ENCODE measurements at regions not wholly inside any gene's neighbourhood (a gene's known extent, or its start where the extent isn't known, plus 50 kb on each side); places are given as distances from the start of the nearest gene placed in this dataset.

GRCh38 chr18:40583671-40584070 is 1371.4 kb upstream of the PIK3C3 start:
- H3K36me3 ChIP-seq (ENCODE audit: control insufficient read depth in 2 of 2, extremely low read depth in 1 of 2, insufficient read depth in 2 of 2, low read length in 2 of 2) = no peaks in the 10 kb centered on the region
- H4K20me1 ChIP-seq (replicated peaks; ENCODE audit: control insufficient read depth, extremely low read depth, insufficient read depth, low read length) = no peaks in the 10 kb centered on the region
- H2AFZ ChIP-seq (ENCODE audit: low read depth, low read length) = no peak overlapping the region
- TF ChIP-seq CTCF (IDR thresholded peaks at IDR 0.05; ENCODE audit: extremely low read depth in 1 of 2, insufficient read depth in 1 of 2, low read depth in 1 of 2, low read length in 2 of 2) = no peak
- no peaks in the 10 kb centered on the region for H3K9me1 ChIP-seq (replicated peaks; ENCODE audit: control insufficient read depth, extremely low read depth, insufficient read depth, low read length)
- intact Hi-C loops (cut with micrococcal nuclease) (no loop called here), dilution Hi-C loops (cut with MboI; ENCODE audit: extremely low pct_ligation_motif_present, low sequenced_read_pairs) (no loop called here)
- no peak overlapping the region for H3K4me3 ChIP-seq (replicated peaks in 1 of 3; ENCODE audit: insufficient read depth in 1 of 3, low read depth in 1 of 3, low read length in 3 of 3)
- no peaks in the 10 kb centered on the region for H3K4me1 ChIP-seq (ENCODE audit: control insufficient read depth, extremely low read depth, insufficient read depth, low read length)
- H3K79me2 ChIP-seq (ENCODE audit: control insufficient read depth, insufficient read depth, low read length) = no peaks in the 10 kb centered on the region
- no peak for FAIRE-seq
- H3K27me3 ChIP-seq (ENCODE audit: control insufficient read depth in 2 of 2, insufficient read depth in 2 of 2, low read length in 2 of 2) = no peaks in the 10 kb centered on the region
- no TSS peak for BruUV-seq (replicated peaks)
- no peak overlapping the region for H3K27ac ChIP-seq (ENCODE audit: insufficient read depth, low read depth, low read length)
- no peak for DNase-seq (ENCODE audit: low read depth, low spot score)
- ChIA-PET POLR2A (no interaction called here), CTCF (no interaction called here)
- H3K9ac ChIP-seq (replicated peaks; ENCODE audit: extremely low read depth, insufficient read depth, low read length) = no peak overlapping the region
- no peak overlapping the region for H3K4me2 ChIP-seq (ENCODE audit: insufficient read depth, low read length)
- no peaks in the 10 kb centered on the region for H3K9me3 ChIP-seq (replicated peaks; ENCODE audit: control insufficient read depth, insufficient read depth, low read length)

GRCh38 chr18:40582105-40582504 is 1372.9 kb upstream of the PIK3C3 start:
- Histone ChIP-seq H3K79me2 (ENCODE audit: control insufficient read depth, insufficient read depth, low read length) (no peaks in the 10 kb centered on the region), H3K27ac (ENCODE audit: insufficient read depth, low read depth, low read length) (no peak overlapping the region), H3K4me1 (ENCODE audit: control insufficient read depth, extremely low read depth, insufficient read depth, low read length) (no peaks in the 10 kb centered on the region), H3K9me1 (replicated peaks; ENCODE audit: control insufficient read depth, extremely low read depth, insufficient read depth, low read length) (no peaks in the 10 kb centered on the region), H3K9ac (replicated peaks; ENCODE audit: extremely low read depth, insufficient read depth, low read length) (no peak overlapping the region), H2AFZ (ENCODE audit: low read depth, low read length) (no peak overlapping the region), H4K20me1 (replicated peaks; ENCODE audit: control insufficient read depth, extremely low read depth, insufficient read depth, low read length) (no peaks in the 10 kb centered on the region), H3K27me3 (ENCODE audit: control insufficient read depth in 2 of 2, insufficient read depth in 2 of 2, low read length in 2 of 2) (no peaks in the 10 kb centered on the region), H3K4me2 (ENCODE audit: insufficient read depth, low read length) (no peak overlapping the region), H3K36me3 (ENCODE audit: control insufficient read depth in 2 of 2, extremely low read depth in 1 of 2, insufficient read depth in 2 of 2, low read length in 2 of 2) (no peaks in the 10 kb centered on the region), H3K9me3 (replicated peaks; ENCODE audit: control insufficient read depth, insufficient read depth, low read length) (no peaks in the 10 kb centered on the region), H3K4me3 (replicated peaks in 1 of 3; ENCODE audit: insufficient read depth in 1 of 3, low read depth in 1 of 3, low read length in 3 of 3) (no peak overlapping the region)
- BruUV-seq (replicated peaks) = no TSS peak
- TF ChIP-seq GATA2 (IDR thresholded peaks at IDR 0.05; ENCODE audit: insufficient read depth, insufficient read length, low read depth, low read length) (no peak), POLR2AphosphoS5 (IDR thresholded peaks at IDR 0.05; ENCODE audit: insufficient read depth, low read depth, low read length) (no peak), POLR2A (IDR thresholded peaks at IDR 0.05; ENCODE audit: low read depth, low read length) (no peak), MYC (IDR thresholded peaks at IDR 0.05; ENCODE audit: low read depth, low read length) (no peak), EZH2 (IDR thresholded peaks at IDR 0.05; ENCODE audit: borderline replicate concordance, low read depth, low read length, severe bottlenecking) (no peak), CTCF (IDR thresholded peaks at IDR 0.05; ENCODE audit: extremely low read depth in 1 of 2, insufficient read depth in 1 of 2, low read depth in 1 of 2, low read length in 2 of 2) (no peak), JUN (IDR thresholded peaks at IDR 0.05; ENCODE audit: borderline replicate concordance, insufficient read depth, insufficient read length, low read depth) (no peak), MAX (IDR thresholded peaks at IDR 0.05; ENCODE audit: insufficient read depth, insufficient read length) (no peak), FOS (IDR thresholded peaks at IDR 0.05; ENCODE audit: borderline replicate concordance, insufficient read depth, low read length) (no peak)
- intact Hi-C loops (cut with micrococcal nuclease) (no loop called here), dilution Hi-C loops (cut with MboI; ENCODE audit: extremely low pct_ligation_motif_present, low sequenced_read_pairs) (no loop called here)
- FAIRE-seq (no peak), DNase-seq (ENCODE audit: low read depth, low spot score) (no peak)
- CTCF ChIA-PET = no interaction called here
- POLR2A ChIA-PET = no interaction called here

All from endothelial cell of umbilical vein (primary cell).